ENCODE measurements at regions not wholly inside any gene's neighbourhood (a gene's known extent, or its start where the extent isn't known, plus 50 kb on each side); places are given as distances from the start of the nearest gene placed in this dataset.

DNA sequence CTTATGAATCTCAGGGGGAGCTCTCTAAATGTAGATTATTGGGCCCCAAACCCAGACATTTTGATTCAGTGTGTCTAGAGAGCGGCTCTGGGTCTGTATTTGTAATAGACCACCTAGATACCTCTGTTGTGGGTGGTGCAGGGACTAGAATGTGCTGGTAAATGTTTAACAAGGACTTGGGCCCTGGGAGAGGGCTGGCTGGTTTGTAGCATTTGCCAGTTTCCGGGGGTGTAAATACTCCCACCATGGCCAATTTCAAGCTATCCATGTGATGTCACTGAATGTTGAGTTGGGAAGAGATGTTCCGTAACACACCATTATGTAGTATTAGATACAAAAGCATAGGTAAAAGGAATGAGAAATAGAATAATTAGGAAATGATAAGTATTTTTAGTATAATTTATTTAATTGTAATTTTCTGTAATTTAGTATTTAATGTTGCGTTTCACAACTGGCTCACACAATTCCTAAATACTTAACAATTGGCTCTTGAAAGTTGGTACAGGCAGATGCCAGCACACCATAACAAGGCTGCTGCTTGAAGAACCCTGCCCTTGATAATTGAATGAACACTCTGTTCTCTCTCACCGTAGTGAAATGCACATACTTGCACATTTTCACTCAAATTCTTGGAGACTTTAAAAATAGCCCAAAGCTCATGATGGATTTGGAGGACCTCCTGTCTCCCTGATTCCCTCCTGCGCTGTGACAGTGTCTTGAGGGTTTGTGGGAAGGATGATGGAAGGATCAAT is 359.2 kb upstream of the PROK2 start:
- DNase-seq = no peak

DNA sequence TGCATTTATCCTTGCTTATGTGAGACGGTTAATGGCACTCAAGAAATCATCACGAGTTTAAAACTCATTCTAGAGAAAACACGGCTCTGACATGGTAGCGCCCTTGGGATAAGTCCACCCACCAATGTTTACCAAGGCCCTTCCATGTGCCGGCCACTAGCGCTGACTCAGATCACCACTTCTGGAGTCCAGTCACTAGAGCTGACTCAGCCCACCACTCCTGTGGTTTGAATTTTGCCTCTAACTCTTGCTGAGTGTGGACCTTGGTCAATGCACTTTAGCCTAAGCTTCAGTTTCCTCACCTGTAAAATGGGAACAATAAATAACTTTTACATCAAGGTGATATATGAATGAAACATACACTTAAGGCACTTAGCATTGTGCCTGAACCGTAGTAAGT is 358.4 kb upstream of the PROK2 start:
- no peak for DNase-seq

DNA sequence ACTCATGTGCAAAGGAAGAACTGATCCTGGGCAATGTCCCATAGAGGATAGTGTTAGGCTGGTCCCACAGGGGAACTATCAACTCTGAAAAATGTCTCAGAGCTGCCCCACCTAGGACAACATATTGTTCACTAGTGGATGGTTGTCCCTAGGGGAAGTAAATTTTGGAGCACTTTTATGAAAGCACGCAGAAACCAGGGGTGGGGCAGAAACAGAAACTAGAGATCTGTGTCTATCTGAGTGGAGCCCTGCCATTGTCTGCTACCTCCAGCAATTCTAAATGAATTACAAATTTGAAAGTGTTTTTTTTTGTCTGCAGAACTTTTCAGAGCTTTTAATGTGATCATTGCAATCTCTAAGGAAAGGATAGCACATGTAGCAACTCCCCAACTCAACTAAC is 357.1 kb upstream of the PROK2 start:
- DNase-seq = no peak

DNA sequence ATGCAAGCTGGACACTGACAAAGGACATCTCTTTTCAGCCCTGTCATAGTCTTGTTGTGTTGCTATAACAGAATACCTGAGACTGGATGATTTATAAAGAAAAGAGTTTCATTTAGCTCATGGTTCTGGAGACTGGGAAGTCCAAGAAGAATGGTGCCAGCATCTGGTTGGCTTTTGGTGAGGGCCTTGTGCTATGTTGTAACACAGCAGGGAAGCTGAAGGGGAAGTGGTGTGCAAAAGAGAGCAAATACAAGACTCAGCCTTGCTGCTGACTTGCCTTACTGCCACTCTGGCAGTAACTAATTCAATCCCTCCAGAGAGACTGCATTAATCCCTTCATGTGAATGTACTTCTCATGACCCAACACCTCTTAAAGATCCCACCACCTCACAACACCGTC is 356.3 kb upstream of the PROK2 start:
- no peak for DNase-seq

DNA sequence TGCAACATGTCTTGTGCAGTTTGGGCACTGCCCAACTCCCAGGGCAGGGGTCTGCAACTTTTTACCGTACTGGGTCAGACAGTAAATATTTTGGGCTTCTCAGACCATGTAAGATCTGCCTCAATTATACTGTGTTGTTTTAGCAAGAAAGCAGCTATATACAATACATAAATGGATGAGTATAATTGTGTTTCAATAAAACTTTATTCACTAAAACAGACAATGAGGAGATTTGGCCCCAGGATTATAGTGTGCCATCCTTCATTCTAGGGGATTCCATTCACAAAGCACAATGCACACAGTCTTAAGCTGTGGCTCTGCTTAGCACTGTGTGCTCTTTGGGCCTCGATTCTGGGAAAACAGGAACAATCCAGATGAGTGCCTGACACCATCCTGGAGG is 354.4 kb upstream of the PROK2 start:
- no peak for DNase-seq

DNA sequence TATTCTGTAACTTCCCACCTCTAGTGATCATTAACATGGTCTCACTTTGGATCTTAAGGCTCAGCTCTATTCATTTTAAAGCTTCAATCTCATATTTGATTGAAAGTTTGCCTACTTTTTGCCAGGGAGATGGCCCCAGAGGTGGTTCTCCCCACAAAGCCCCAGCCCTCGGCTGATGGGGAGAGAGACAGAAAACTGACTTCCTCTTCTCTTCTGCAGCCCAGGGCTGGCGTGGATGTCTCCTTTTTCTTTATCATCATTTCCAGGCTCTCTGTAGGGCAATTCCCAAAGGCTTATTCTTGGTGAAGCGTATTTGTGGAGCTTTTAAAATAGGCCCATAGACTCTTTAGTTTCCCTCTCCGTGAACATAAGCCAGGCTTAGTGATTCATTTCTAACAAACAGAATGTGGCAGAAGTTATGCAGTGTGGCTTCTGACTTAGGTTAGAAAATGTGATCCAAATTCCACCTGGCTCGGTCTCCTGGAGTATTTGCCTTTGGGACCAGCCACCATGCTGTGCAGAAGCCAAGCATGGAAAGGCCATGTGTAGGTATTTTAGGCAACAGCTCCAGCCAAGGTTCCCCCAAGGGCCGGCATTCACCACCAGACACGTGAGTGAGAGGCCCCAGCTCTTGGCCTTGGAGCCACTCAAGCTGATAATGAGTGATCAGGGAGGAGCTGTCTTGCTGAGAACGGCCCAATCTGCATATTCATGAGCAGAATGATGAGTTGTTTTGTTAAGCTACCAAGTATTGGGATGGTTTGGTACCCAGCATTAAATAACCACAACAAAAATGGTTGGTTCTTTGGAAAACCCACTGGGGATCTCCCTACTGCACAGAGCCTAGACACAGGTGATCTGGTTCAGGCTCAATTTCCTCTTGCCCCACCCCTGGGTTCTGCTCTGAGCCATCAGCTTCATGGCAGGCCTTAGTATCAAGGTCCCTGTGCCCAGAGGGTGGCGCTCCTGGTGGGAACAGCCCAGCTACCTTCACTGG is 353.2 kb upstream of the PROK2 start:
- DNase-seq = peak; percentile 65

DNA sequence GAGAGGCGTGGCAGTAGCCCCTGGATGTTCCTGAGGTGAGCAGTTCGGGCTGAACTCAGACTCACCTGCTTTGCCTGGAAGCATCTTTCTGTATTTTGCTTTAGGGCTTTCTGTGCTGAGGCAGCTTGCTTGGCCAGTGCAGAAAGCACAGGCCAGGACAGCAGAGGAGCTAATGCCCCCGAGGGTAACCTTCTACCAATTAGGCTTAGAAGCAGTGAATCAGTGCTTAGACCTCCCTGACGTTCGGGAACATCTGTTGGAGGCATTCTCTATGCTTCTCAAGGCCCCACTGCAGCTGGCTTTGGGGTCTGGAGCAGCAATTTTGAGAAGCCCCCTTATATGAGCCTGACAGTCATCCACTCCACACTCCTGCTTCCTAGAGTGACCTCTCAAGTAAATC is 350.7 kb upstream of the PROK2 start:
- DNase-seq = no peak

DNA sequence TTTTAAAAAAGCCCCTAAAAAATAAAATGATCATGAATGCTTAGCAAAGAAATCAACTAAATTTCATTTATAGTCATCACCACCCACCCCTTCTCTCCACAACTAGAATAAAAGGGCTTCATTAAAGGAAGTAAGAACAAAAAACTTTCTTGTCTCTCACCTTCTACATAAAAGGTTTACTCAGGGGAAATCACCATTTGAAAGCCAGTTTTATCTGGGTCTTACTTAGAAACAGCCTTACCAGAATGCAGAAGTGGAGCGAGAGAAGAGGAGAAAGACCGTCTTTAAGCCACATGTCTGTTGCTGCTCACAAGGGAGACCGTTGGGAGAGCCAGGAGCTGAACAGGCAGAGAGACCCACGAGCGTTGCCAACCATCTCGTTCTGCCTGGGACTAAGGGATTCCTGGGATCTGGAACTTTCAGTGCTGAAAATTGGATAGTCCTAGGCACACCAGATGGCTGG is 350.1 kb upstream of the PROK2 start:
- DNase-seq = no peak

DNA sequence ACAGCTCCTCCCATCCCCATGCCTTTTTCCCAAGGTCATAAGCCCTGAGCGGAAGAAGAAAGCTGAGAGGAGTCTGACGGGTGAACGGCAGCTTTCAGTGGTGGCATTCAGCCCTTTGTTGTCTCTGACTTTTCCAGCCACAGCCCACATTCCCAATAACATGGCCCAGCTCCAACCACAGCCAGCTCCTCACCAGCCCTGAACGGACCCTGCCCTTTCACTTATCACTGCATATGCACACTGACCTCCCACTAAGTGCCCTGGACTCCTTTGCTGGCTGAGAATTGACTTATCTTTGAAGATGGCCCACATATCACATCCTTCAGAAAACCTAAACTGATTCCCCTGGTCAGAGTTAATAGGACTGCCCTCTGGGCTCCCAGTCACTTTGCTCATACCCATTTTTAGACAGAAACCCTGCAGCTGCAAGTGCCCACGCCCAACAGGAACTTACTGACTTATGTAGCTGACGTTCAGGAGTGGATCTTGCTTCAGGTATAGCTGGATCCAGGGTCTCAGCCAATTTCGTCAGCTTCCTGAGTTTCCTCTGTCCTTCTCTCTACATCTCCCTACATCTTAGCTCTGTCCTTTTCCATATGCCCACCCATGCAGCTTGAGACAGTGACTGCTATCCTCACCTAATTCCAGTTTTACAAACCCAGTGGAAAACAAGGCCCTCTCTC is 348.5 kb upstream of the PROK2 start:
- no peak for DNase-seq

DNA sequence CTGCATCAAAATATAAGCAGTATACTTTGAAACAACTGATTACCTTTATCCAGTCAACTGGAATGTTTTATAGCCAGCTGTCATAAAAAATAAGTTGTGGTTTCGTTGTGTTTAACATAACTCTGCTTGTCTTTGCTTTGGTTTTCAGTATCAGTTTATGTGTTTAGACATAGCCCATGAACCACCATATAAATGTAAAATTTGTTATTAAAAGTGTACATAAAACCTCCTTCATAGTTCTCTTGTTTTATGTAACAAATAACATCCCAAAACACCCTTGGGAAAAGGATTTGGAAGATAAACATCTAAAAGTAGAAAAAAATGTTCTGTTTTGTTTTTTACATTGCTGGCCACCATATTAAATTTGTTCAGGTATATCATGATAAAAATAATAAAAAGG is 347.0 kb upstream of the PROK2 start:
- DNase-seq = no peak

DNA sequence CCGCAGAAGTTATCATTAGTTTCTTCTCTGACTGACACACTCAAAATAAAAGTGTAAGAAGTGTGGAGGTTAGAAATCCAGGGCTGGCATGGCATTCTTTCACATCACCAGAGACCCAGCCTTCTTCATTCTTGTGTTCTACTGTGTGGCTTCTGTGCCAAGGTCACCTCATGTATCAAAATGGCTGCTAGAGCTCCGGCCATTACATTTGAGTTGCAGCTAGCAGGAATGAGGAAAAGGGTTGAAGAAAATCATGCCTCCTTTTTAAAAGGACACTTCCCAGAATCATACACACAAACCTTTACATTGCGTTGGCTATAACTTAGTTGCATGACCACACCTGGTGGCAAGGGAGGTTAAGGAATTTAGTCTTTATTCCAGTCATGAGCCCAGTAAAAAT is 345.6 kb upstream of the PROK2 start:
- no peak for DNase-seq

DNA sequence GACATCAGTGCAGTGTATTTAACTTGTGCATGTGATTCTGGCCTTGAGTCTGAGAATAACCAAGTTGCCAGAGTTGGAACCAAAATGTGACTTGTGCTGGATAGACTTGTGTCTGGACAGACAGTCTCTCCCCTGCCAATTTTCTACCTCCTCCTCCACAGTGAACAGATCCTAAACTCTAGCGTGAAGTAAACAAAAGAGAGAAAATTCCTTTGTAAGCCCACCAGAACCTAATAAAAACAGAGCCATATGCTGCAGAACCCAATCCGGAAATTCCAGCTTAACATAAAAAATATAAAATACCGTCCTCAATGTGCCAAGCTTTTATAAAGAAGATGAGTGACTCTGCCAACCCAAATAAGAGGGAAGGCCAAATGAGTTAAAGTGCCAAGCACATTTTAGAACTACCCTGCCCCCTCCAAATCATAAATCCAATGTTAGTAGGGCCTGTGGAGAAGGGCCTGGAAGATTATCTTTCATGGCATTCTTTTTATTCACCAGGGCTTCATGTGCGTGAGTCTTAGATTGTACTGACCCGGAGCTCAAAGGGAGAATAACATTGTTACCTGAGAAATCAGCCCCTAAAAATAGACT is 344.6 kb upstream of the PROK2 start:
- DNase-seq = no peak

DNA sequence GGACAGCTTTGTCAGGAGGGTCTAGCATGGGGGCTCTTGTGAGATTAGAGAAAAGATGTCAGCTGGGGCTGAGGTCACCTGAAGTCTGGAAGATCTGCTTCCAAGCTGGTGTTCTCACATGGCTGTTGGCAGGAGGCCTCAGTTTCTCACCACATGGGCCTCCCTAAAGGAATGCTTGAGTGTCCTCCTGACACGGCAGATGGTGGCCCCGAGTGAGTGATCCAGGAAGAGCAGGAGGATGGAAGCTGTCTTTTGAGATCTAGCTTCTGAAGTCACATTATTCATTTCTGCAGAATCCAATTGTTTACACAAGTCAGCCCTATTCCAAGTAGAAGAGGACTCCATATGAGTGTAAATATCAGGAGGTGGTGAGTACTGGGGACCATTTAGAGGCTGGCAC is 344.0 kb upstream of the PROK2 start:
- DNase-seq = no peak

DNA sequence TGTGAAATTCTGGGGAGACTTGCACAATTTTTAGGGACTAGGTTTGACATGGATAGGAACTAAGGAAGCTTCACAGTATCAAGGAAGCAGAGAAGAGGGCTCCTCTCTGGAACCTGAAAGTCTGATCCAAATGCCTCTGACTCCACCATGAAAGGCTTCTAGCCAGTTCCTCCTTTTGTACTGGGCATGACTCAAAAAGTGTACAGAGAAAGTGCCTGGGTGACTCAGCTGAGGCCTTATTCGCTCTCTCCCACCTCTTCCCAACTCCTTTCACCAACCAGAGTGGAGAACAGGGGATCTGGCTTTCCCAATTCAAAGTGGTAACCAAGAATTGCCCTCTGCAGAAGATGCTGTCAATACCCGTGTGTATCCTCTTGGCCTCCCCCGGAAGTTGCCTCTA is 342.9 kb upstream of the PROK2 start:
- no peak for DNase-seq

DNA sequence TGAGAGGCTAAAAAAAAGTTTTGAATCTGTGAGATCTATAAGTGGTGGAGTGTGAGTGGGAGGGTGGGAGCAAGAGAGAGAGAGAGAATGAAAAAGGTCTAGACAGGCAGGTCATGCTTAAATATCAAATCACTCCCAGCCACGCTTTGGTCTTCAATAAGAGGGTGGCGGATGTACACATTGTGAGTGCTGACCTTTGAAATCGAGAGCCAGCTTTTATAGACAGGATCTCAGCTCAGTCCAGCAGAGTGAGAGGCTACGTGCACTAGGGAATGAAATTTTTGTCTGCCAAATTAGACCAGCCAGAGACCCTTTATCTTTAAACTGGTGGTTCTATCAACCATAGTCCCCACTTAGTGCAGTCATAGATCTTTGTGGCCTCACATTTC is 342.3 kb upstream of the PROK2 start:
- DNase-seq = no peak

DNA sequence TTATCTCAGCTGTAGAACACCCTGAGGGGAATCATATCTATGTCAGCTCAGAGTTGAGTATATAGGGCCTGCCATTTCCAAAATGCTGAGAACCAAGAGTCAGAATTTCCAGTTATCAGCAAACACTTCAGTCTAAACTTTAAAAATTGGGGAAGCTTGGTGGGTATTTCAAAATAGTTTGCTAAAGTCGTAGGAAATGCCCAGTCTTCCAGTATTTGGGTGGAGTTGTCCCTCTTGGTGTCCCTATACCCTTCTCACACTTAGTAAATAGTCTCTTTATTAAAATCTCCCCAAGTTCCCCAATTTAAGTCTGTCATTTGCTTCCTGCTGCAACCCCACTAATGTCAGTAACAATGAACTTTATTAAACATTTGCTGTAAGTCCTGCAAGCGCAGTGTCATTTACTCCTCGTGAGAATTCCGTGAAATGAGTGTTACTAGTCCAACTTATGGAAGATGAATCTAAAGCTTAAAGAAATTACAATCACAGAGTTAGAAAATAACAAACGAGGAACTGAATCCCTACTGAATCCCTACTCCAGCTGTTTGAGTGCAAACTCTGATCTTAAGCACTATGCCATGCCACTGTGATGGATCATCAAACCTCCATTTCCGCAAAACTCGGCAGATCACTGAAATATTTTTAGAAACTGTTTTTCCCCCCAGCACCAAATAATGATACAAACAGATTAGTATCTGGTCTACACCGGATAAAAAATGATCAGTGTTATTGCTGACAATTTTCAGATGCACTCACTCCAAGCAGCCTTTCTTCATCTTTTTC is 341.7 kb upstream of the PROK2 start:
- DNase-seq = no peak

DNA sequence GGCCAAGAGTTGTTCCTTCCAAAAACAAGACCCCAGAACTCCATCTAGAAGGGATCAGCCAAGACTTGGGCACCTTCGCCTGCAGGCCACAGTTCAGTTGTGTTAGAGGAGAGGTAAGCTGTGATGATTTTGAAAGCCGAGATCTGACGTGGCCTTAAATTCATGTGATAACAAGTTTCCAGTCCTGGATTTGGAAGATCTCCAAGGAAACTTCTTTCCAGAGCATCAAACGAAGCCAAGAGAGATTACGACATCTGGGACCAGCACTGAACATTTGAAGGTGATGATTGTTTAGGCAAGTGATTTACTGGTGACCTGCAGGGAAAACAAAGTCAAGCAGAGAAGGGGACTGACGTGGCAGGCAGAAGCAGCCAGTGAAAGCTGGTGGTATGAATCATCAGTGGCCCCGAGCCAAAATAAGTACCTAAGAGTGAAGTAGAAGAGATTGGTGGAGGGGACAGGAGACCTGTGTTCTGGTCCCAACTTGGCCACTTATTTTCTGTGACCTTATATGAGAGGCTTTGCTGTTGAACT is 339.0 kb upstream of the PROK2 start:
- DNase-seq = no peak

DNA sequence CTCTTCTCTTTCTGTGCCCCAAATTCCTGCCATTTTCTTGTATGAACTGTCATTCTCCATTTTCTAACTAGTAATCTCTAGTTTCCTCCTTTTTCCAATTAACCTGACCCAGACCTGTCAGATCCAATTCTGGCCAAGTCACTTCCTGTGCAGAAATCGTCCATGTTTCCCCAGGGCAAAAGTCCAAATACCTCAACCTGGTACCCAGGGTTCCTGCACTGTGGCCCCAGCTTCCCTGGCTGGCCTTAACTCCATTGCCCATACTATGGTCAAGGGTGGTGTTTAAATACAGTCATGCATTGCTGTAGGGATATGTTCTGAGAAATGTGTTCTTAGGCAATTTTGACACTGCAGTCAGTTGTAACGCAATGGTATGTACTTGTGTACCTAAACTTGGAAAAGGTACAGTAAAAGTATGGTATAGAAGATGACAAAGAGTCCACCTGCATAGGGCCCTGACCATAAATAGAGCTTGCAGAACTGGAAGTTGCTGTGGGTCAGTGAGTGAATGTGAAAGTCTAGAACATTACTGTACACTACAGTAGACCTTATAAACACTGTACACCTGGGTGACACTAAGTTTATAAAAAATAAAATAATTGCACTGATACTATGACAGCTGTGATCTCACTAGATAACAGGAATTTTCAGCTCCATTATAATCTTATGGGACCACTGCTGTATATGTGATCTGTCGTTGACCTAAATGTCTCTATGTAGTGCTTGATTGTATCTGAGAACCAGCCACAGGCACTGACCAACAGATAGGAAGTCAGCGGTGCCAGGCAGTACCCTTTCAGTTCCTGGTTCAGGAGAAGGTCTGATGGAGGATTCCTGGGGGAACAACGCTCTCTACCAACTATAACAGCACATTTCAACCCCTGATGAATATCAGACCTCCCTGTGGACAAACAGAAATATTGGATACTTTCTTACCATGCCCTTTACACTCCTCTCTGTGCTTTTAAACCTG is 336.1 kb upstream of the PROK2 start:
- DNase-seq = no peak

DNA sequence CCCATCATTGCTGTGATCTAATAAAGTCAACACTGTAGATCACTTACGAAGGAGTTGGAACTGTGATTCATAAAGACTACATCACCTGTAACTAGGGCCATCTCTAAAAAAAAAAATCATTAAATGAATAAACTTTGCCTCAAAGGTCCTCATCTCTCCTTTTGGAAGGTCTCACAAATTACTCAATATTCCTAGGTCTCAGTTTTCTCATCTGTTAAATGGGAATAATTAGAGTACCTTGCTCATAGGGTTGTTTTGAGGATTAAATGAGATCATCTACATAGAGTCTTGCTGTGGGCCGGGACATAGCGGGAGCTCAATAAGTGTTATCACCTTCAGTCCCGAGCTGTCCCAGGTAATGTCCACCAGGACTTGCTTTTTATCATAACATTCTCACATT is 335.1 kb upstream of the PROK2 start:
- DNase-seq = no peak

DNA sequence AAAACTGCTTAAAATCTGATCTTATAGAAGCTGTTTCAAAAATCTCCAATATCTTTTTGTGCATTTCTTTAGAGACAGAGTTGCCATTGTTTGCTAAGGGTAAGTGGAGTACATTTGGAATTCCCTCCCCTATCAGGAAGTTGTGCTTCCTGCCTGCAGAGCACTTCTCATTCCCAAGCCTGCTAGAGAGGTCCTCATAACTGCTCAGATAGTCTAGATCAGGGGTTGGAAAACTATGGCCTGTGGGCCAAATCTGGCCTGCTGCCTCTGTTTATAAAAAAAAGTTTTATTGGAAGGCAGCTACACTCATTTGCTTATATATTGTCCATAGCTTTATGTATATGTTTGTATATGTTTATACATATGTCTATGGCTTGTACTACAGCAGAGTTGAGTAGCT is 333.7 kb upstream of the PROK2 start:
- DNase-seq = no peak

DNA sequence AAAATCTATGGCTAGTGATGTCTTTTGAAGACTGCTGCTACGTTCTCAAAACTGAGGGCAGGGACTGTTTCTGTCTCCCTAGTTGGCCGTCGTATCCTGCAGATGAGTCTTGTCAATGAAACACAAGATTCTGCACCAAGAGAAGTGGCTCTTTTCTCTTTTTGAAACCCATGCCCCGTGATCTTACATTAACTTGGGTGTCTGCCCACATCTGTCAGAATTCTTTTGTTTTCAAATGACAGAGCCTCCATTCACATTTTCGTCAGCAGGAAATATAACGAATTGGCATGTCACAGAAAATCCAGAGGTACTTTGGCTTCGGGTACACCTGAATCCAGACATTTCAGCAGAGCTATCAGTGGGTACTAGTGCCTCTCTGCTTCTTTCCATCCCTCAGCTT is 331.3 kb upstream of the PROK2 start:
- DNase-seq = no peak

All from activated effector memory CD4-positive, alpha-beta T cell treated with anti-CD3 and anti-CD28 coated beads, Interleukin-2, amount 50 U/mL, for 16 hours (primary cell).